Motor neuron (in vitro differentiated cells): ENCODE measurements at regions not wholly inside any gene's neighbourhood (a gene's known extent, or its start where the extent isn't known, plus 50 kb on each side); places are given as distances from the start of the nearest gene placed in this dataset.
A peak's percentile ranks its signal among the peaks of the same experiment; 100 is the strongest.
"Not testable (repeated sequence)": the region's sequence is repeated elsewhere in the genome, so short reads cannot be mapped to it uniquely, and the experiment has no call there.

Experiments used
- ATAC-seq, 8 experiments: fragments of 200-7000 bp; cut with Tn5 transposase; replicated peaks in 6 of 8; 2 replicates each; pipeline ENCODE4 v1.8.0; 2021; ENCODE audit warnings: mild to moderate bottlenecking in 8 of 8, moderate library complexity in 8 of 8
- H3K27ac ChIP-seq, 2 donors: fragments of 250-450 bp; sonication (Bioruptor Pico); 2 replicates each; pipeline ENCODE4 v1.9.0; 2021; ENCODE audit warnings: antibody characterized with exemption in 2 of 2, mild to moderate bottlenecking in 2 of 2, moderate library complexity in 1 of 2
- H3K4me1 ChIP-seq, 2 donors: fragments of 250-450 bp; sonication (Bioruptor Pico); replicated peaks in 1 of 2; 2 replicates each; pipeline ENCODE4 v1.6.1; 2021; ENCODE audit warnings: antibody characterized with exemption in 2 of 2, mild to moderate bottlenecking in 2 of 2, moderate library complexity in 1 of 2
- H3K4me3 ChIP-seq, 5 donors: fragments of 250-450 bp; sonication (Bioruptor Pico); 2 replicates each; pipeline ENCODE4 v1.9.0; 2021; ENCODE audit warnings: antibody characterized with exemption in 5 of 5, mild to moderate bottlenecking in 5 of 5, moderate library complexity in 4 of 5
- WGBS, 10 experiments: fragments of 450-650 bp; shearing (Covaris generic); methylation state at CpG; one replicate each; pipeline ENCODE4 v1.0.0; 2022; 5-methylcytosine and 5-hydroxymethylcytosine counted together
- in situ Hi-C, 9 experiments: fragments of 400-800 bp; cut with MboI; loops; one replicate each; pipeline ENCODE4 v1.15.0; 2021; ENCODE audit warnings: low sequenced_read_pairs in 9 of 9, low pct_unique_long_range_greater_than_20kb in 2 of 9; ENCODE audit not compliant: unreplicated experiment in 9 of 9

DNA sequence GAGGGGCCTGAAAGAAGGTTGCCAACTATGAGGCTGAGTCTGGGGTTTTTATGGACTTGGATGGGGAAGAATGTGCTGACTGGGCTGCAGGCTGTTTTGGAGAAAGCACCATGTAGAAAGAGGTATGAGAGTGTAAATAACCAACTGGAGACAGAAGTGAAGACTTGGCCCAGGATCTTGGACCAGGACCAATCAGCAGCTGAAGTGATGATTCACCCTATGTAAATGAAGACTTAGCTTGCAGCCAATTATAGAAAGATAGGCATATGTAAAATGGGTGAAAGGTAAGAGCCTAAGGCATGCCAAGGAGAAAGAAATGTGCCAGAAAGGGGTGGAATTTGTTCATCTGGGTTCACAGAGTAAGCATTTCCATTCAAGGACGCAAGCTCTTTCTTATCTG lies 856.7 kb upstream of the PRKX start:
- no peak overlapping the region for H3K27ac ChIP-seq
- 0 to 100% (median 50%) methylated on average over 1 of the region's 1 CpG; no CpG with 5 or more reads in 6 of the 10 experiments for WGBS, 10 experiments
- in situ Hi-C loops, result loop anchor here in 1 of 9 experiments (25.0 kb wide), 1 partner anchor 542 kb away; no protein-coding TSS in a partner anchor
- H3K4me3 ChIP-seq, result no peak overlapping the region
- ATAC-seq, result peak in 3 of 8 experiments; percentile 62 to 80 (median 74)
- no peaks in the 10 kb centered on the region for H3K4me1 ChIP-seq

DNA sequence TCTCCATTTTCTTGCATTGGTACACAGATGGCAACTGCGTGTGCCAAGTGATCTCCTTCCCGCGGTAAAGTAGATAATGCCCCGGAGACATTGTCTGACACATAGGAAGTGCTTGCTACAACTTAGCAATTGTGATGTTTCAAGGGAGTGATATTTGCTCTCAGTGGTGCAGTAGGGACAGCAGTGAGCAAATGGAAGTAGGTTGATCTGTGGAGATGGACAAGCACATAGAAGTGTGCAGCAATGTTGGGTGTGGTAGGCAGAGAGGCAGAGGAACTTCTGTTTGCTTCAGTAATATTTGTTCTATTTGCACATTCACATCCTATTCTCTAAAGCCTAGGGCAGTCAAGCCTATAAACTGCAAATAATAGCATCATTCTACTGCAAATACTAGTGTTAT lies 846.7 kb upstream of the PRKX start:
- Histone ChIP-seq H3K27ac (no peak overlapping the region), H3K4me3 (no peak overlapping the region), H3K4me1 (no peaks in the 10 kb centered on the region)
- ATAC-seq, result no peak
- in situ Hi-C loops, result loop anchor here in 1 of 9 experiments (25.0 kb wide), 1 partner anchor 552 kb away; no protein-coding TSS in a partner anchor
- WGBS, 10 experiments, result 40 to 96% methylated on average over 1 to 4 of the region's 4 CpGs; no CpG with 5 or more reads in 8 of the 10 experiments

DNA sequence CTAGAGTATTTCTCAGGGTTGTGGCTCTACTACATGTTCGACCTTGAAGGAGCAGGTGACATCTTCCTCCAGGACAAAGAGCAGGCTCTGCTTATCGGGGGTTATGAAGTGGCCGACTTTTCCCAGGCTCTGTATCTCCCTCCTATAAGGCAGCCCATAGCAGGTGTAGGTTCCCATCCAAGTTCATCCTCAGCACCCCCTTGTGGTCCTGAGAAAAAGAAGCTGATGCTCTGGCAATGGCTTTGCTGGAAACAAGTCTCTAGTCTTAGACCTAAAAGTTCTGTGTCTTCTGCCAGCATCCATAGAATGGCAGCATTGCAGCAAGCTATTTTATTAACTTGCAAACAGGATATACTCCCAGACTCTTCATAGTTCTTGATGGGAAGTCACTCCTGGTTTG lies 836.6 kb upstream of the PRKX start:
- Histone ChIP-seq H3K27ac (no peak overlapping the region), H3K4me3 (no peak overlapping the region), H3K4me1 (no peaks in the 10 kb centered on the region)
- in situ Hi-C loops, result loop anchor here in 1 of 9 experiments (25.0 kb wide), 1 partner anchor 562 kb away; no protein-coding TSS in a partner anchor
- 60 to 100% (median 83%) methylated on average over 1 to 2 of the region's 3 CpGs; no CpG with 5 or more reads in 7 of the 10 experiments for WGBS, 10 experiments
- ATAC-seq, result no peak

DNA sequence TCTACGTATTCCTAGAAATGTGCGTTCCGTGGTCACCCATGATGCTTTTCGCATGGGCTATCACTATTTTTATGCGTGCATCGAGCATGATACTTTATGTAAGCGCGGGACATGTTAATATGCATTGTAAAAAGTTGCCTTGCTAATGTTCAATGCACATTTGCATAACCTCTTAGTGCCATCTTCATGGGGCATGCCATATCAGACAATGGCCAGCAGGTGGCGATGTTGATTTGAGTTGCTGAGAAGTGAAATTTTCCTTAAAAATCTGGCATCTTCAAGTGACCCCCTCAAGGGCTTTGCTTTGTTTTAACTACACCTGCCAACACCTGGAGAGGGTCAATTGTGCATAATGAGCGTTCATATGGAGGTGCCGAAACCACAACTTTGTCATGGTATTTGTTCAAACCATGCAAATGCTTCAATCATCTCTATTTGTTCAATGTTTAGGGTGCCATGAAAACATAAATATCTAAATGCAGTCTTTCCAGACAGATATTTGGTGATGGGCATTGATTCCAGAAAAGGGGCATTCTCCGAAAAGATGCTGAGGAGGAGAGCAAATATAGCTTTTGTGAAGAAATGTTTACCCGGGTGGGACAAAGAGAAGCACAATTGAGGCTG lies 833.9 kb upstream of the PRKX start:
- ATAC-seq, result peak in 2 of 8 experiments; percentile 27 to 60
- 0 to 73% (median 39%) methylated on average over 2 to 11 of the region's 13 CpGs; no CpG with 5 or more reads in 2 of the 10 experiments for WGBS, 10 experiments

DNA sequence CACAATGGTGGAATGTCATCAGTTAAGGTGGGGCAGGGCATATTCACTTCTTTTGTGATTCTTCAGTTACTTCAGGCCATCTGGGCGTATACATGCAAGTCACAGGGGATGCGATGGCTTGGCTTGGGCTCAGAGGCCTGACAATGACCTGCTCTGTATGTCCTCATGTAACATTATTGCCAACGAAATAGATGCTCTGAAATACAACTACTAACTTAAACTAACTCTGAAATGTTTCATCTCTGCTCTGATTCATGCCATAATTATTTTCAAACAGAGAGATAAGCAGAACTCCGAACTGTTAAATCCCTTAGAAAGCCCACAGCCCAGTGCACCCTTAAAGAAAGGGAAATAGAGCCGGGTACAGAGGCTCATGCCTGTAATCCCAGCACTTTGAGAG lies 832.7 kb upstream of the PRKX start:
- WGBS, 10 experiments, result 11% methylated on average over 3 of the region's 5 CpGs; no CpG with 5 or more reads in 9 of the 10 experiments
- H3K4me1 ChIP-seq, H3K27ac ChIP-seq, H3K4me3 ChIP-seq, ATAC-seq, in situ Hi-C loops: not testable (repeated sequence)

More for the DNA sequence above, 833.9 kb upstream of the PRKX start:
- H3K4me1 ChIP-seq, result no peaks in the 10 kb centered on the region
- H3K27ac ChIP-seq, result no peak overlapping the region
- no peak overlapping the region for H3K4me3 ChIP-seq
- in situ Hi-C loops, result no loop called here

GRCh38 chrX:4528247-4528646 lies 814.8 kb upstream of the PRKX start:
- 90 to 100% (median 100%) methylated on average over 1 of the region's 1 CpG; no CpG with 5 or more reads in 7 of the 10 experiments for WGBS, 10 experiments
- H3K4me1 ChIP-seq, result no peaks in the 10 kb centered on the region
- no peak overlapping the region for H3K27ac ChIP-seq
- no peak overlapping the region for H3K4me3 ChIP-seq
- no peak for ATAC-seq
- in situ Hi-C loops, result no loop called here

GRCh38 chrX:4485912-4486311 lies 772.5 kb upstream of the PRKX start:
- ATAC-seq, result peak in 2 of 8 experiments; percentile 28 to 36
- Histone ChIP-seq H3K27ac (no peak overlapping the region), H3K4me3 (no peak overlapping the region), H3K4me1 (no peaks in the 10 kb centered on the region)
- in situ Hi-C loops, result no loop called here
- 0 to 58% (median 20%) methylated on average over 1 to 4 of the region's 4 CpGs; no CpG with 5 or more reads in 7 of the 10 experiments for WGBS, 10 experiments

- H3K4me1 ChIP-seq, result no peaks in the 10 kb centered on the region
- H3K27ac ChIP-seq, result no peak overlapping the region
- no peak overlapping the region for H3K4me3 ChIP-seq
- 21 to 86% (median 81%) methylated on average over 1 to 5 of the region's 5 CpGs; no CpG with 5 or more reads in 6 of the 10 experiments for WGBS, 10 experiments
- ATAC-seq, result no peak
- in situ Hi-C loops, result no loop called here
Observed at GRCh38 chrX:4484266-4484665, 770.8 kb upstream of the PRKX start.

- in situ Hi-C loops, result no loop called here
- Histone ChIP-seq H3K4me3 (no peak overlapping the region), H3K27ac (no peak overlapping the region), H3K4me1 (no peaks in the 10 kb centered on the region)
- WGBS, 10 experiments, result 100% methylated on average over 1 of the region's 4 CpGs; no CpG with 5 or more reads in 9 of the 10 experiments
- ATAC-seq, result no peak
Observed at GRCh38 chrX:4451591-4451990, 738.1 kb upstream of the PRKX start.

GRCh38 chrX:4450177-4450576 lies 736.7 kb upstream of the PRKX start:
- Histone ChIP-seq H3K4me1 (no peaks in the 10 kb centered on the region), H3K4me3 (no peak overlapping the region), H3K27ac (no peak overlapping the region)
- WGBS, 10 experiments, result 30 to 93% (median 83%) methylated on average over 1 to 2 of the region's 2 CpGs; no CpG with 5 or more reads in 7 of the 10 experiments
- no peak for ATAC-seq
- in situ Hi-C loops, result no loop called here

DNA sequence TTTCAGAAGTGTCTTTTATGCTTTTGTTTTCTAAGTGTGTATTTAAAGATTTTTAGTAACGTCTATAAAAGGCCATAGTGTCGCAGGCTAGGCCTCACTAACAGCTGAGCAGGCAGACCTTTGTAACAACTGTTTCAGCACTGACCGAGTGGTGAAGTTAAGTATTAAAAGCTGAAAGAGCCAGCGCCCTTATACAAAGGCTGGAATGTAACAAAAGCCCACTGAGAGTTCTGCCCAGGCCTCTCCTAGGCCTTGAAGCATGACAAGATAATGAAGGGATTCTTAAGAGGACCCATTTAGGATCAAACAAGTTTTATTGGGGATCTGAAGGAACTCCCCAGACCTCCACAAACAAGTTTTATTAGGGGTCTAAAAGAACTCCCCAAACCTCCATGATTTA lies 722.5 kb upstream of the PRKX start:
- ATAC-seq, result no peak
- in situ Hi-C loops, result no loop called here
- 0 to 27% (median 13%) methylated on average over 1 to 4 of the region's 4 CpGs; no CpG with 5 or more reads in 6 of the 10 experiments for WGBS, 10 experiments
- no peaks in the 10 kb centered on the region for H3K4me1 ChIP-seq
- H3K4me3 ChIP-seq, result no peak overlapping the region
- H3K27ac ChIP-seq, result no peak overlapping the region

- in situ Hi-C loops, result no loop called here
- Histone ChIP-seq H3K27ac (no peak overlapping the region), H3K4me1 (no peaks in the 10 kb centered on the region), H3K4me3 (no peak overlapping the region)
- WGBS, 10 experiments, result 0 to 80% (median 58%) methylated on average over 1 to 2 of the region's 2 CpGs; no CpG with 5 or more reads in 6 of the 10 experiments
- ATAC-seq, result no peak
Observed at GRCh38 chrX:4397471-4397870, 684.0 kb upstream of the PRKX start.

GRCh38 chrX:4382273-4382672 lies 668.8 kb upstream of the PRKX start:
- in situ Hi-C loops, result no loop called here
- H3K4me3 ChIP-seq, result no peak overlapping the region
- whole genome bisulfite sequencing, 10 experiments, result 0 to 20% (median 0%) methylated on average over 1 to 3 of the region's 3 CpGs; no CpG with 5 or more reads in 5 of the 10 experiments
- no peak overlapping the region for H3K27ac ChIP-seq
- no peak for ATAC-seq
- no peaks in the 10 kb centered on the region for H3K4me1 ChIP-seq

DNA sequence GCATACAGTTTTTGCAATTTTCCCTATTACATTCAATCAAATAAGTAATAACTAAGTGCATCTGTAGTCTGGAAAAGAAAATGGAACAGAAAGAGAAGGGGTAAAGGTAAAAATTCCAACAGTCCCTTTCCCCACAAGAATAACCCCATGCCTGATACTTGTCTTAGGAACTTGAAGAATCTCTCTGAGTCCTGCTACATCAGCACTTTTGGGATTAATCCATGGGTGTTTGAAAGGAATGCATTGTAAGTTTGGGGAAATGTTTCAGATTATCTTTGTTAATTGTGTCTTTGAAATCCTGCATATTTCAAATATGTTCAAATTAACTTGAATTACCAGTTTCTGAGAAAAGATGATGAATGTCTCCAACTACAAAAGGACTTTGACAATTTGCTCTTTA lies 667.3 kb upstream of the PRKX start:
- Histone ChIP-seq H3K4me1 (no peaks in the 10 kb centered on the region), H3K27ac (no peak overlapping the region), H3K4me3 (no peak overlapping the region)
- in situ Hi-C loops, result no loop called here
- ATAC-seq, result no peak
